MM.1S (cell line): ENCODE measurements at regions not wholly inside any gene's neighbourhood (a gene's known extent, or its start where the extent isn't known, plus 50 kb on each side); places are given as distances from the start of the nearest gene placed in this dataset.

Source experiments
- CTCF ChIP-seq: fragments of 300-600 bp; sonication (generic); IDR thresholded peaks from 2 replicates; pipeline ENCODE4 v1.5.1; 2016; ENCODE audit warnings: antibody characterized with exemption, low read length, mixed read lengths
- EZH2 ChIP-seq: fragments of 300-600 bp; sonication (generic); optimal IDR thresholded peaks from 2 replicates; pipeline ENCODE3; 2017; ENCODE audit warnings: low read depth, mild to moderate bottlenecking, antibody characterized with exemption, low read length, mixed read lengths

- no peak for TF ChIP-seq CTCF
- TF ChIP-seq EZH2, result no peak
Observed at GRCh38 chr2:219707496-219708285, 80.3 kb downstream of the SLC4A3 start.
